Adipose tissue (tissue), 3 donors: ENCODE measurements at regions not wholly inside any gene's neighbourhood (a gene's known extent, or its start where the extent isn't known, plus 50 kb on each side); places are given as distances from the start of the nearest gene placed in this dataset.
"Not testable (repeated sequence)": the region's sequence is repeated elsewhere in the genome, so short reads cannot be mapped to it uniquely, and the experiment has no call there.

Experiments
- H3K27ac ChIP-seq: one replicate; pipeline ENCODE4 v1.5.1; 2013; ENCODE audit warnings: low read depth, low read length
- WGBS, 3 donors: extraction: QIAGEN DNeasy Blood & Tissue Kit; methylation state at CpG; one replicate each; pipeline ENCODE4 v1.1.7; 2013; 5-methylcytosine and 5-hydroxymethylcytosine counted together
- donor health status: healthy with polysubstance abuse.
- donor health status: Bipolar disorder and iron deficiency.
- donor health status: healthy.

- 75 to 86% (median 76%) methylated on average over 14 to 16 of the region's 16 CpGs for WGBS, 3 donors
- not testable (repeated sequence) for H3K27ac ChIP-seq
These were observed 332.8 kb downstream of the TMEM121 start for GRCh38 chr14:105859073-105859716.

GRCh38 chr14:105859717-105860614, 333.6 kb downstream of the TMEM121 start:
- WGBS, 3 donors = 82 to 85% (median 82%) methylated on average over 11 of the region's 11 CpGs
- no peak overlapping the region for H3K27ac ChIP-seq

GRCh38 chr14:105860615-105861580, 334.5 kb downstream of the TMEM121 start:
- no peak overlapping the region for H3K27ac ChIP-seq
- WGBS, 3 donors = 59 to 78% (median 71%) methylated on average over 22 of the region's 22 CpGs

GRCh38 chr14:105861985-105862465, 335.6 kb downstream of the TMEM121 start:
- WGBS, 3 donors = 48 to 67% (median 55%) methylated on average over 11 of the region's 11 CpGs
- no peak overlapping the region for H3K27ac ChIP-seq

- H3K27ac ChIP-seq = no peak overlapping the region
- 56 to 69% (median 58%) methylated on average over 20 of the region's 20 CpGs for WGBS, 3 donors
These were observed 336.3 kb downstream of the TMEM121 start for GRCh38 chr14:105862581-105863239.

- H3K27ac ChIP-seq = no peak overlapping the region
- 58 to 76% (median 59%) methylated on average over 25 of the region's 25 CpGs for WGBS, 3 donors
These were observed 337.1 kb downstream of the TMEM121 start for GRCh38 chr14:105863296-105864108.

- 58 to 69% (median 59%) methylated on average over 13 of the region's 13 CpGs for WGBS, 3 donors
- no peak overlapping the region for H3K27ac ChIP-seq
These were observed 337.7 kb downstream of the TMEM121 start for GRCh38 chr14:105864116-105864515.

- H3K27ac ChIP-seq = no peak overlapping the region
- 52 to 75% (median 67%) methylated on average over 19 of the region's 19 CpGs for WGBS, 3 donors
These were observed 338.4 kb downstream of the TMEM121 start for GRCh38 chr14:105864651-105865265.

- 51 to 79% (median 65%) methylated on average over 15 of the region's 15 CpGs for WGBS, 3 donors
- H3K27ac ChIP-seq = no peak overlapping the region
These were observed 339.0 kb downstream of the TMEM121 start for GRCh38 chr14:105865266-105865903.

GRCh38 chr14:105865904-105866840, 339.8 kb downstream of the TMEM121 start:
- no peak overlapping the region for H3K27ac ChIP-seq
- 73 to 86% (median 81%) methylated on average over 31 to 32 of the region's 32 CpGs for WGBS, 3 donors

- no peak overlapping the region for H3K27ac ChIP-seq
- 85 to 89% (median 89%) methylated on average over 10 to 12 of the region's 12 CpGs for WGBS, 3 donors
These were observed 340.5 kb downstream of the TMEM121 start for GRCh38 chr14:105866841-105867321.

- H3K27ac ChIP-seq = no peak overlapping the region
- WGBS, 3 donors = 84 to 92% (median 92%) methylated on average over 29 of the region's 29 CpGs
These were observed 341.7 kb downstream of the TMEM121 start for GRCh38 chr14:105867961-105868599.

- H3K27ac ChIP-seq = no peak overlapping the region
- 44 to 66% (median 65%) methylated on average over 3 of the region's 3 CpGs for WGBS, 3 donors
These were observed 345.2 kb downstream of the TMEM121 start for GRCh38 chr14:105871590-105871989.

GRCh38 chr14:105873870-105874512, 347.6 kb downstream of the TMEM121 start:
- no peak overlapping the region for H3K27ac ChIP-seq
- WGBS, 3 donors = 59 to 76% (median 76%) methylated on average over 4 of the region's 4 CpGs
